Left lung (tissue), 4 donors: ENCODE measurements at regions not wholly inside any gene's neighbourhood (a gene's known extent, or its start where the extent isn't known, plus 50 kb on each side); places are given as distances from the start of the nearest gene placed in this dataset.

Experiments
- ATAC-seq: fragments of 200-7000 bp; cut with Tn5 transposase; one replicate; pipeline ENCODE4 v1.9.1; 2020; ENCODE audit warnings: moderate library complexity
- DNase-seq, 4 donors: peaks; one replicate each; pipeline ENCODE4 v3.0.0-alpha.2; 2013 to 2020
- H3K27ac ChIP-seq, 2 donors: fragments of 200-600 bp; sonication (generic) in 1 of 2; one replicate each; pipeline versions ENCODE4 v1.5.0 to v1.8.0; 2020 to 2021
- H3K27me3 ChIP-seq, 2 donors: fragments of 200-600 bp; sonication (generic) in 1 of 2; one replicate each; pipeline versions ENCODE4 v1.5.0 to v1.8.0; 2020 to 2021
- H3K36me3 ChIP-seq, 2 donors: fragments of 200-600 bp; sonication (generic) in 1 of 2; one replicate each; pipeline versions ENCODE4 v1.5.0 to v1.8.0; 2020 to 2021
- H3K4me1 ChIP-seq, 2 donors: fragments of 200-600 bp; one replicate each; pipeline ENCODE4 v1.8.0; 2021
- H3K4me3 ChIP-seq, 2 donors: fragments of 200-600 bp; sonication (generic) in 1 of 2; one replicate each; pipeline versions ENCODE4 v1.5.0 to v1.8.0; 2020 to 2021; ENCODE audit warnings: mild to moderate bottlenecking in 1 of 2
- H3K9me3 ChIP-seq, 2 donors: fragments of 200-600 bp; sonication (generic) in 1 of 2; one replicate each; pipeline versions ENCODE4 v1.5.0 to v1.8.0; 2020 to 2021
- intact Hi-C, 2 donors: fragments of 100-400 bp; cut with DNase I; formaldehyde crosslinking; loops; one replicate each; pipeline versions ENCODE4 v1.11.2 to v1.14.2; 2022
- TF ChIP-seq, protein P1 (sequence below), 2 donors: fragments of 200-600 bp; sonication (generic) in 1 of 2; IDR thresholded peaks; one replicate each; pipeline versions ENCODE4 v1.5.0 to v1.8.0; 2021; ENCODE audit warnings: antibody characterized with exemption in 2 of 2
- donor health status: DM: no; HTN: yes; CAD: no.
- donor health status: DM: no; HTN: no; CAD: no.

DNA sequence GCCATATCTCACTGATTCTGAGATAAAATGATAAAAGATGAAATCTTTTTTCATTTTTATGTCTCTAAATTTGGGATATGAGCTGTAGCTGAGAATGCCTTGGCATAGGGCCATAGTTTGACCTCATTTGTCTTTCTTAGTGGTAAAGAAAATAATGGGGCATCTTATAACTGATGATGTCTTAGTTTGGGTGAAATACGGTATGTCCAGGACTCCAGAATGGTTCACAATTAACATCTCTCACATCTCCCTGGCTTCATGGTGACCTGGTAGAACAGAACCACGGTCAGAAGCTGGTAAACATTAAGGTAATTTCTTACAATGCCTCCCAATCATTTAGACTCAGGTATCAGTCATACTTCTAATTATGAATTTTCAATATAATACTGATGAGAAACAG lies 250.8 kb downstream of the MAT2B start:
- no peaks in the 10 kb centered on the region for H3K9me3 ChIP-seq
- no peak overlapping the region for H3K27ac ChIP-seq
- H3K4me3 ChIP-seq, result no peak overlapping the region
- no peak for ATAC-seq
- DNase-seq, result no peak
- intact Hi-C loops, result no loop called here
- H3K27me3 ChIP-seq, result no peaks in the 10 kb centered on the region
- TF ChIP-seq, protein P1, sequence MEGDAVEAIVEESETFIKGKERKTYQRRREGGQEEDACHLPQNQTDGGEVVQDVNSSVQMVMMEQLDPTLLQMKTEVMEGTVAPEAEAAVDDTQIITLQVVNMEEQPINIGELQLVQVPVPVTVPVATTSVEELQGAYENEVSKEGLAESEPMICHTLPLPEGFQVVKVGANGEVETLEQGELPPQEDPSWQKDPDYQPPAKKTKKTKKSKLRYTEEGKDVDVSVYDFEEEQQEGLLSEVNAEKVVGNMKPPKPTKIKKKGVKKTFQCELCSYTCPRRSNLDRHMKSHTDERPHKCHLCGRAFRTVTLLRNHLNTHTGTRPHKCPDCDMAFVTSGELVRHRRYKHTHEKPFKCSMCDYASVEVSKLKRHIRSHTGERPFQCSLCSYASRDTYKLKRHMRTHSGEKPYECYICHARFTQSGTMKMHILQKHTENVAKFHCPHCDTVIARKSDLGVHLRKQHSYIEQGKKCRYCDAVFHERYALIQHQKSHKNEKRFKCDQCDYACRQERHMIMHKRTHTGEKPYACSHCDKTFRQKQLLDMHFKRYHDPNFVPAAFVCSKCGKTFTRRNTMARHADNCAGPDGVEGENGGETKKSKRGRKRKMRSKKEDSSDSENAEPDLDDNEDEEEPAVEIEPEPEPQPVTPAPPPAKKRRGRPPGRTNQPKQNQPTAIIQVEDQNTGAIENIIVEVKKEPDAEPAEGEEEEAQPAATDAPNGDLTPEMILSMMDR (IDR thresholded peaks at IDR 0.05), result no peak
- no peaks in the 10 kb centered on the region for H3K36me3 ChIP-seq
- H3K4me1 ChIP-seq, result no peaks in the 10 kb centered on the region

DNA sequence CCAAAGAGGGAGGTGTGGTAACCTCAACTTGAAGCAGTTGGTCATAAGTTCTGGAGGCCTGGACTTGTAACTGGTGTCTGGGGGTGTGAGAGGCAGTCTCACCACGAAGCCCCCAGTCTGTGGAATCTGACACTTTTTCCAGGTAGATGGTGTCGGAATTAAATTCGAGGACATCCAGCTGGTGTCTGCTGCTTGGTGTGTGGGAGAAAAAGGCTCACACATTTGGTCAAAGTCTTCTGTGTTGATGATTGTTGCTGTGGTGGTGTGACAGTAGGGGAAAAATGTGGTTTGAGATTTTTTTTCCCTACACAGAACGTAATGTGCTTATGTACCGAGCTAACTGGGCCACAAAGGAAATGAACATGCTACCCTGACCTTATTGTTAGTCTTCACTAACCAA lies 251.9 kb downstream of the MAT2B start:
- no peaks in the 10 kb centered on the region for H3K27me3 ChIP-seq
- H3K4me3 ChIP-seq, result no peak overlapping the region
- no peaks in the 10 kb centered on the region for H3K4me1 ChIP-seq
- DNase-seq, result no peak
- no peaks in the 10 kb centered on the region for H3K9me3 ChIP-seq
- no peaks in the 10 kb centered on the region for H3K36me3 ChIP-seq
- no peak overlapping the region for H3K27ac ChIP-seq
- intact Hi-C loops, result no loop called here
- TF ChIP-seq, protein P1 (IDR thresholded peaks at IDR 0.05), result no peak
- no peak for ATAC-seq

DNA sequence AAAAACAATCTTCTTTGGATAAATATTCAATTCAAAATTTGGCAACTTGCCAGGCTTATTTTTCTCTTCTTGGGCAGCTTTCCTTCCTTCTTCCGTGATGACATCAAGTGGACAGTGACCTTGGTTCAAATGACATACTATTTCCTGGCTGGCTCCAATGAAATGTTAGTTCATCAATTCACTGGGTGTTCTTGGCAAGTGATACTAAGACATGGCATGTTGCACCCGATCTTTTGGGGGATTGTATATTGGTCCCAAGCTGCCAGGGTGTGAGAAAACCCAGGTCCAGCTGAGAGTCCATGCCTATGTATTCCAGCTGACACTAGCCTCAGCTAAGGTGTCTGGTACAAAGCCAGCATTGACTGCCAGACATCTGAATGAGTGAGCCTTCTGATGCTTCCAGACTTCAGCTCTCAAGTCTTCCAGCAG lies 252.9 kb downstream of the MAT2B start:
- H3K9me3 ChIP-seq, result peaks cover 0 to 1% of the 10 kb centered on the region in 2 donors
- ATAC-seq, result no peak

DNA sequence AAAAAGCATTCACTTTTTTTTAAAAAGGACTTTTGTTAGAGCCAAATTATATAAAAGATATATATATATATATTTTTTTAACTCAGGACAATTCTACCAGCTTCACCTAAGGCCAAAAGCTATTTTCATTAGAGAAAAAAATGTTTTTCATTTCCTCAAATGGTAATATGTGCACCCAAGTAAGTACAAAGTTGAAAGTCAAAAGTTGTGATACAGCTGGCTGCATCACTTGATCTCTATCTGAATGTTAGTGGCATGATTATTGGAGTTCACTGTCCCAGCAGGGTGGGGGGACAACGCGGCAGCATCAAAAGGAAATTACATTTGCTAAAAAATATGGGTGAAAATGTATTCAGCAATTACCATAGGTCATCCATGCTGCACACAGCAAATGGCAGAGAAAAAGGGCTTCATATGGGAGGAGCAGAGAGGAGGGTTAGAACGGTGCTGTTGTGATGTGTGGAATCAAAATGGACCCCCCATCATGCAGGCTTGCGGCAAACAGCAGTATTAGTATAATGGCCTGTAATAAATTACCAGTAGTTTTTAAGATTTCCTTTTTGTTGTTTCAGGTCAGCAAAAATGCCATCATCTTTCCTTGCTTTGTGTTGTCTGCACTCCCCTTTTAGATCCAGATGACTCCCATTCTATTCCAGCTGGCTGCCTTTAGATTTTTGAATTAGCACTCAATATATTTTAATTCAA lies 253.7 kb downstream of the MAT2B start:
- no peak overlapping the region for H3K4me3 ChIP-seq
- no peak for DNase-seq
- H3K9me3 ChIP-seq, result peaks cover 0 to 1% of the 10 kb centered on the region in 2 donors
- H3K27ac ChIP-seq, result no peak overlapping the region
- intact Hi-C loops, result no loop called here
- no peaks in the 10 kb centered on the region for H3K36me3 ChIP-seq
- TF ChIP-seq, protein P1 (IDR thresholded peaks at IDR 0.05), result no peak
- no peaks in the 10 kb centered on the region for H3K27me3 ChIP-seq
- no peaks in the 10 kb centered on the region for H3K4me1 ChIP-seq
- ATAC-seq, result no peak

More for the DNA sequence above, 252.9 kb downstream of the MAT2B start:
- Histone ChIP-seq H3K36me3 (no peaks in the 10 kb centered on the region), H3K27me3 (no peaks in the 10 kb centered on the region), H3K4me3 (no peak overlapping the region), H3K4me1 (no peaks in the 10 kb centered on the region), H3K27ac (no peak overlapping the region)
- TF ChIP-seq, protein P1 (IDR thresholded peaks at IDR 0.05), result no peak
- intact Hi-C loops, result no loop called here
- no peak for DNase-seq

DNA sequence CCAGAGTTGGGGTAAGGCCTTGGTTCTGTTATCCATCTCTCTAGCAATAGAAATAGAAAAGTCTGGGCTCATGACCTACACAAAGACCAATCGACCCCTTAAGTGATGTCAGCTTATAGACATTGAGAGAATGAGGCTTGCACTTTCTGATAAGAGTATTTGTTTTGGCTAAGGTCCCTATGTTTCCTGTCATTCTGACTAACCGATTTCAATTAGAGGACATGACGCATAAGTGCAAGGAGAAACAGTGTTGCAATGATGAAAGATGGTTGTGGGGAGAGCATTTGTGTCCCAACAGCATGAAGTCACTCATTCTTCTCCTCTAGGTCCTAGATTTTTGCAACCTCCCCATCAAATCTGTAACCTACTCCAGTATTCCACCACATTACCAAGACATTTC lies 255.1 kb downstream of the MAT2B start:
- DNase-seq (no peak), ATAC-seq (peak; percentile 85)
- H3K27ac ChIP-seq, result no peak overlapping the region
- H3K27me3 ChIP-seq, result no peaks in the 10 kb centered on the region
- H3K36me3 ChIP-seq, result no peaks in the 10 kb centered on the region
- peaks cover 0 to 1% of the 10 kb centered on the region in 2 donors for H3K9me3 ChIP-seq
- intact Hi-C loops, result no loop called here
- H3K4me3 ChIP-seq, result no peak overlapping the region
- no peaks in the 10 kb centered on the region for H3K4me1 ChIP-seq
- TF ChIP-seq, protein P1 (IDR thresholded peaks at IDR 0.05), result no peak
